GDM1 (cell line): ENCODE measurements at regions not wholly inside any gene's neighbourhood (a gene's known extent, or its start where the extent isn't known, plus 50 kb on each side); places are given as distances from the start of the nearest gene placed in this dataset.
"Not testable (repeated sequence)": the region's sequence is repeated elsewhere in the genome, so short reads cannot be mapped to it uniquely, and the experiment has no call there.

Experiments used
- DNase-seq: peaks from one replicate; lab custom pipeline; 2025; lab: John Stamatoyannopoulos, UW

- DNase-seq: no peak
These were observed 216.5 kb upstream of the SSTR4 start for GRCh38 chr20:22818636-22819035.

- no peak for DNase-seq
These were observed 216.0 kb upstream of the SSTR4 start for GRCh38 chr20:22819112-22819511.

DNA sequence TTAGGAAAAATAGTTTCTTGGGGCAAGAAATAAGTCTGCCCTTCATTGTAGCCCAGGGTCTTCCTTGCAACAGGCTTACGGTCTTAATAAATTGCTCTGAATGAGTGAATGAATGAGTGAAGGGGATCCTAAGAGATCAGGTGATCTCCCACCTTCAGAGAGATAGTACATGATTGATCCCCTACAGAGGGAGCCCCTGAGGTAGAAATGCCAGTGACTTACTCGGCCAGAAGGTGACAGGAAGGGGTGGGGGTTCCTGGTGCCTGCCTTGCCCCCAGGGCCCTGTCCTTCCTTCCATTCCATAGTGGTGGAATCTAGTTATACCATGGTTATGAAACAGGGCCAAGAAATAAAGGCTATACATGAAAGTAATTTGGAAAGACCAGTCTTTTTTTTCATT, 215.3 kb upstream of the SSTR4 start:
- no peak for DNase-seq

DNA sequence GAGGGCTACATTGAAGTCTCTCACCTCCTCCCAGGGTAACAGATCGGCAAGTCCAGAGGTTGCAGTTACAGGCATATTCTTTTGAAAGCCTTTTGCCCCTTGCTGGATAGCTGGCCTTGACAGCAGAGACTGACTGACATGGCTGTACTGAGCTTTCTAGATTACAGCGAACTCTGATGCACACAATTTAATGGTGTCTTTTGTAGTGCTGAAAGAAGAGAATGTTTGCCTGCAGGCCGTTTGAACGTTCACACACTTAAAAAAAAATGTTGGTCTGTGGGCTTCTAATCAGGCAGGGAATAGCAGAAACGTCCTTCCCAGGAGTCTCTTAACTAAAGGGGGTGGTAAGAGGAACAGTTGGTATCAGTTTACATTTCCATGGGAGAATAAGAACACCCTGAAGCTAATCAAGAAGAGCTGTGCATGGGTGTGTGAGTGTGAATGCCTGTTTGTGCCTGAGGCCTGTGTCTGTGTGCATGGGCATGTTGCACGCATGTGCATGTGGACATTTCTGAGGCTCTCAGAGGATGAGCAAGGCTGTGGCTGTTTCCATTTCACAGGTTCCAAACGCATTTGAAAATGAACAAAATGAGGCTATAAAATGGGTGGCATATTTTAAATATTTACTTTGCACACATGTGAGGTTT, 213.9 kb upstream of the SSTR4 start:
- DNase-seq: no peak

DNA sequence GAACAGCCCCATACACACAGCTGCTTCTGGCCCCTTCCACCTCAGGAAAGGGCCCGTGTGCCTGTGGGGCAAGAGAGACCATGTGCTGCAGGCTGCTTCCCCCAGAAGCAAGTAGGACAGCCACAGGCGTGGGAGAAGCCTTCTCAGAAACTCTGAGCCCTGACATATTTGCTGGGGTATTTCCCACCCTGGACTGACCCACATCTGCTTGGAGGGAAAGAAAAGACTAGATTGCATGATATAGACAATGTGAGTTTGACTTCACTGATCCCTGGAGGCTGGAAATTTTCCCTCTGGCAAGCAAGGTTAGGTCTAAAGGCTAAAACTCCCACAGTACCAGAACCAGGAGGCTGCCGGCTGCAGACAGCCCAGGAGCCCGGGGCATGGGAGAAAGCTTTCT, 213.3 kb upstream of the SSTR4 start:
- no peak for DNase-seq

DNA sequence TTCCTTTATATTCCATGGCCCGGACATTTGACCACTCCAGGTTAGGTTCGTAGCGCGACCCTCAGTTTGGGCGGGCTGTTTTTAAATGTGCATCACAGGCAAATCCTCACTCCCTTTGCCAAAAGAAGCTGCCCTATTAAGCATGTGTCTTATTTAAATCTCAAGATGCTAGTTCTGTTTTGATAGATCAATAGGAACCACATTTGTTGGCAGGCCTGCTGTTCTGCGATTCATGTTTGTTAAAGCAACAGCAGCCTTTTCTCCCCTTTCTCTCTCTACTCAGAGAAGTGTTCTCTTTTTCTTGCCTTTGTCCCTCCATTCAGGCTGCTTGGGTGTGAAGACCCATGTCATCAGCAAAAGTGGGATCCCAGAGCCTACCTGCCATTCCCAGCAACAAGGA, 212.0 kb upstream of the SSTR4 start:
- no peak for DNase-seq

DNA sequence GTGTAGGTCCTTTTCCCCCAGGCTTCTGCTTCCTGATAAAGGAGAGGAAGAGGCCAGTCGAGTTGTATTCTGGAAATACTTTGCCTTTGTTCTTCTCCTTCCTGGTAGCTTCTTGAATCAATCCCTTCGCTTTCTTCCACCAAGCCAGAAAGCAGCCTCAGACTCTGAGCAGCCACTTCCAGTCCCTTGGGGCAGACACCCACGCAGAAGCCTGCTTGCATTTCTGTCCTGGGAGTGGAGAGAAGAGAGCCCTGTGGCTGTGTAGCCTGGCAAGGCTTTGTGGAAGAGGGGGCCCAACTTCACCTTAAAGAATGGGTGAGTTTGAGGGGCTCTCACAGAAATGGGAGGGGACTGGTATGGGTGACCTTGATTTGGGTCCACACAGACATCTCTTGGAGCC, 211.0 kb upstream of the SSTR4 start:
- no peak for DNase-seq

- DNase-seq: no peak
These were observed 210.0 kb upstream of the SSTR4 start for GRCh38 chr20:22825076-22825475.

- no peak for DNase-seq
These were observed 209.6 kb upstream of the SSTR4 start for GRCh38 chr20:22825546-22825945.

GRCh38 chr20:22826306-22827230, 208.5 kb upstream of the SSTR4 start:
- no peak for DNase-seq

DNA sequence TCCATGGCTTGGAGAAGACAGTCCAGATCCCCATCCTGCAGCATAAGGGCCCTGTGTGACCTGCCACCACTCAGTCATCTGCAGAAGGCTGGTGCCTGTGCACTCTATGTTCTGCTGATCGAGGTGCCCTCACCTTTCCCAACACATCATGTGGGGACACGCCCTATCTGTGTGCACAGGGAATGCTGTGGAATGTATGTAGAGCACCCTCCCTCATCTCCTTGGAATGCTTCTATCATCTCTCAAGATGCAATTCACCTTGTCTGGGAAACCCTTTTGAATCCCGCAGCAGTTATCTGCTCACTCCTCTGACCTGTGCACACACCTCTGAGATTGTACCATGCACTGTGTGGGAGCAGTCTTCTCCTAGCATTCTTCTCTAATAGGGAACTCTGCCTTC, 207.2 kb upstream of the SSTR4 start:
- DNase-seq: no peak

- DNase-seq: no peak
These were observed 205.8 kb upstream of the SSTR4 start for GRCh38 chr20:22829356-22829755.

GRCh38 chr20:22830138-22830537, 205.0 kb upstream of the SSTR4 start:
- DNase-seq: no peak

DNA sequence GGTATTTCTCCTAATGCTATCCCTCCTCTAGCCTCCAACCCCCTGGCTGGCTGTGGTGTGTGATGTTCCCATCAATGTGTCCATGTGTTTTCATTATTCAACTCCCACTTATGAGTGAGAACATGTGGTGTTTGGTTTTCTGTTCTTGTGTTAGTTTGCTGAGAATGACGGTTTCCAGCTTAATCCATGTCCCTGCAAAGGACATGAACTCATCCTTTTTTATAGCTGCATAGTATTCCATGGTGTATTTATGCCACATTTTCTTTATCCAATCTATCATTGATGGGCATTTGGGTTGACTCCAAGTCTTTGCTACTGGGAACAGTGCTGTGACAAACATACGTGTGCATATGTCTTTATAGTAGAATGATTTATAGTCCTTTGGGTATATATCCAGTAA, 204.4 kb upstream of the SSTR4 start:
- not testable (repeated sequence) for DNase-seq

GRCh38 chr20:22833851-22834250, 201.3 kb upstream of the SSTR4 start:
- no peak for DNase-seq

DNA sequence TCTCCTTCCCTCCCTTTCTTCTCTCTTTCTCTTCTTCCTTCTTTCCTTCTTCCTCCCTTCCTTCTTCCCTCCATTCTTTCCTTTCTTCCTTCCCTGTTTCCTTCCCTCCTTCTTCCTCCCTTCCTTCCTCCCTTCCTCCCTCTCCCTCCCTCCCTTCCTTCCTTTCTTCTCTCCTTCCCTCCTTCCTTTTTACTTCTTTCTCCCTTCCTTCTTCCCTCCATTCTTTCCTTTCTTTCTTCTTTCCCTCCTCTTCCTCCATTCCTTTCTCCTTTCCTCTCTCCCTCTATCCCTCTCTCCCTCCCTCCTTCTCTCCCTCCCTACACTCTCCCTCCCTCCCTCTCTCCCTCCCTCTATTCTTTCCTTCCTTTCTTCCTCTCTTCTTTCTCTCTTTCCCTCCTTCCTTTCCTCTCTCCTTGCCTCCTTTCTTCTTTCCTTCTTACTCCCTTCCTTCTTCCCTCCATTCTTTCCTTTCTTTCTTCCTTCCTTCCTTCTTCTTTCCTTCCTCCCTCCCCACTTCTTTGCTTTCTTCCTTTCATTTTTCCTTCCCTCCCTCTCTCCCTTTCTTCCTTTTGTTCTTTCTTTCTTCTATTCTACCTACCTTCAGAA, 200.4 kb upstream of the SSTR4 start:
- DNase-seq: no peak

- no peak for DNase-seq
These were observed 198.9 kb upstream of the SSTR4 start for GRCh38 chr20:22836211-22836610.

- DNase-seq: peak; percentile 26
These were observed 198.2 kb upstream of the SSTR4 start for GRCh38 chr20:22836877-22837276.

- no peak for DNase-seq
These were observed 197.1 kb upstream of the SSTR4 start for GRCh38 chr20:22838001-22838400.

DNA sequence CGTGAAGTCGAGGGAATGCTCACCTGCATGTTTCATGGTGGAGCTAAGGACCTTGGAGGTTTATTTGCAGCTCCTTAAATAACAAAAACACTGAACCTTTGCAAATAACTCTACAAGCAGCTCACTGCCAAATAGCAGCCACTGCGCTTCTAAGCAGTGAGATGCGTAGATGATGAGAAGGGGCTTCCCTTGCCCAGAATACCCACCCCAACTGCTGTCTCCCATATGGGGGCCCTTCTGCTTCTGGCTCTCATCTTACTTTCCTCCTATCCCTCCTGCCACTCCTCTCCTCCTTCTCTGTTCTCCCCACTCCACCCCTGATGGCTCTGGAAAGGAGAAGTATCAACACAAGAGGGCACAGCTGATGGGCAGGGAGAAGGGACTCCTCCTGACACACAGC, 193.3 kb upstream of the SSTR4 start:
- DNase-seq: no peak

- DNase-seq: no peak
These were observed 192.3 kb upstream of the SSTR4 start for GRCh38 chr20:22842793-22843192.

- DNase-seq: no peak
These were observed 190.2 kb upstream of the SSTR4 start for GRCh38 chr20:22844959-22845358.

DNA sequence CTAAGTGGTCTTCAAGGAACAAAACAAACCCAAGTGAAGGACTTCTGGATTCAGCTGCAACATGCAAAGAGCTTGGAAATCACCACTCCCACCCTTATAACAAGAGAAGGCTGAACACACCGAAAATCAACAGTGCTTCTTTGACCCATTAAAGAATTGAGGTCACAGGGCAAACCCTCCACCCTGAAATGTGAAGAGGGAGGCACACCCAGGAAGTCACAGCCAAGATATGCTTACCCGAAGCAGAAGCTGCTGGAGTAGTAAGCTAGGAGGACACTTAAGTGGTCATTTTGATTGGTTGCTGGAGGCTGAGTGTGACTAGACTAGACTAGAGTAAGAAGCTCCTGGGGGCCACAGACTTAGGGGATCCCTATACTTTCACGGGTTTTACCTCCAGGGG, 188.2 kb upstream of the SSTR4 start:
- no peak for DNase-seq
